ENCODE measurements at regions not wholly inside any gene's neighbourhood (a gene's known extent, or its start where the extent isn't known, plus 50 kb on each side); places are given as distances from the start of the nearest gene placed in this dataset.

- no peak for TF ChIP-seq EZH2 (IDR thresholded peaks at IDR 0.05; ENCODE audit: insufficient read depth, poor library complexity, severe bottlenecking)
- no peak for TF ChIP-seq EZH2phosphoT487 (IDR thresholded peaks at IDR 0.05; ENCODE audit: insufficient read depth, low read depth)
These were observed 148.8 kb downstream of the FOXL1 start for GRCh38 chr16:86727131-86727530.

Measured in GM23248 (cell line).